ENCODE measurements at regions not wholly inside any gene's neighbourhood (a gene's known extent, or its start where the extent isn't known, plus 50 kb on each side); places are given as distances from the start of the nearest gene placed in this dataset.

DNA sequence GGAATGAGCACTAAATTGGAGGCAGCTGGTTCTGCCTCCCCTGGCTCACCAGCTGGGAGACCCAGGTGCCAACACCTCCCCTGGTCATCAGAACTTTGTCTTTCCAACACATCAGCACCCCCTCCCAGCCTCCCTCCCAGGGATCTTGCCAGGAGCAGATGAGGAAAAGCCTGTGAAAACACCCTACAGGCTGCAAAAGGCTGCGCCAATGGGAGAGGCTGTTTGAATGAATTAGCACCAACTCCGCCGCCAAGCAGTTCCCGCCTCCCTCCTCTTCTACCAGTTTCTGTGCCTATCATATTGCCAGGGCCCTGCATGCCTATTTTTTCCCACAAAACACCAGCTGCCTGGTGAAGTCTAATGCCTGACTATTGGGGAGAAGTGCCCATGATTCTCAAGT lies 137.0 kb downstream of the AIPL1 start:
- intact Hi-C loops (cut with micrococcal nuclease; ENCODE audit: unreplicated experiment) (no loop called here), in situ Hi-C loops (cut with MboI) (no loop called here)
- WGBS (ENCODE audit: insufficient coverage, insufficient replicate concordance, low lambda C conversion rate, missing lambda C conversion rate) = 19% methylated on average over 4 of the region's 4 CpGs
- Histone ChIP-seq H3K4me3 (no peak overlapping the region), H3K27ac (ENCODE audit: control insufficient read depth, insufficient read depth) (no peak overlapping the region), H3K9me3 (replicated peaks; ENCODE audit: control insufficient read depth, insufficient read depth, low read length) (no peaks in the 10 kb centered on the region), H2AFZ (ENCODE audit: control insufficient read depth, low read depth, low read length) (no peak overlapping the region), H4K20me1 (ENCODE audit: control insufficient read depth, insufficient read depth) (no peaks in the 10 kb centered on the region), H3K9ac (ENCODE audit: control insufficient read depth, insufficient read depth, low read length) (no peak overlapping the region), H3K4me2 (ENCODE audit: control insufficient read depth, insufficient read depth) (no peak overlapping the region), H3K27me3 (replicated peaks in 1 of 2; ENCODE audit: control insufficient read depth in 2 of 2, insufficient read depth in 2 of 2, low read length in 1 of 2) (no peaks in the 10 kb centered on the region), H3K79me2 (ENCODE audit: control insufficient read depth, insufficient read depth, low read length) (no peaks in the 10 kb centered on the region), H3K36me3 (ENCODE audit: control insufficient read depth in 2 of 2, insufficient read depth in 2 of 2, low read length in 1 of 2) (no peaks in the 10 kb centered on the region), H3K4me1 (ENCODE audit: control insufficient read depth, insufficient read depth, low read length) (no peaks in the 10 kb centered on the region)
- DNase-seq (ENCODE audit: low read depth, low spot score) (no peak), ATAC-seq (no peak), FAIRE-seq (no peak)
- BruUV-seq (replicated peaks) = no TSS peak
- ChIA-PET CTCF (interaction anchor here (0.9 kb wide), 1 partner anchor 126 kb away, joined by 3 read pairs; no protein-coding TSS in a partner anchor), SMC1A (ENCODE audit: uncharacterized antibody, unreplicated experiment) (no interaction called here), RAD21 (ENCODE audit: unreplicated experiment) (no interaction called here), POLR2A (no interaction called here)
- no peak for TF ChIP-seq ZZZ3 (IDR thresholded peaks at IDR 0.05; ENCODE audit: control insufficient read depth, insufficient read length, low read depth)

DNA sequence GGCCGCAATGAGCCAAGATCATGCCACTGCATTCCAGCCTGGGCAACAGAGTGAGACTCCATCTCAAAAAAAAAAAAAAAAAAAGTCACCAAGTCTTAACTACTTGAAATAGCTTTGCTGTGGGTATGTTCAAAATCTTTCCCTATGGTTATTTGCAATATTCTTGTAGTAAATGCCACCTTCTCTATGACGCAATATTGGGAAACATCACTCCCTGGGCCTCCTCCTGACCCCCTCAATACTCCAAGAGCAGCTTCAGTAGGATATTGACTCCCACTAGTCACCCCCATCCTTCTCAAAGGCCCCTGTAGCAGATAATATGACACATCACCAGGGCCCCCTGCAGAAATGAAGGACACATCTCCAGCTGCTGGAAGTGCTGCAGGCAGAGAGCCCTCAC lies 137.8 kb downstream of the AIPL1 start:
- intact Hi-C loops (cut with micrococcal nuclease; ENCODE audit: unreplicated experiment) (no loop called here), in situ Hi-C loops (cut with MboI) (no loop called here)
- ChIA-PET POLR2A (no interaction called here), SMC1A (ENCODE audit: uncharacterized antibody, unreplicated experiment) (no interaction called here), CTCF (no interaction called here), RAD21 (ENCODE audit: unreplicated experiment) (no interaction called here)
- Histone ChIP-seq H3K4me1 (ENCODE audit: control insufficient read depth, insufficient read depth, low read length) (no peaks in the 10 kb centered on the region), H3K4me3 (no peak overlapping the region), H3K9me3 (replicated peaks; ENCODE audit: control insufficient read depth, insufficient read depth, low read length) (no peaks in the 10 kb centered on the region), H3K79me2 (ENCODE audit: control insufficient read depth, insufficient read depth, low read length) (no peaks in the 10 kb centered on the region), H3K27ac (ENCODE audit: control insufficient read depth, insufficient read depth) (no peak overlapping the region), H3K4me2 (ENCODE audit: control insufficient read depth, insufficient read depth) (no peak overlapping the region), H3K36me3 (ENCODE audit: control insufficient read depth in 2 of 2, insufficient read depth in 2 of 2, low read length in 1 of 2) (no peaks in the 10 kb centered on the region), H3K9ac (ENCODE audit: control insufficient read depth, insufficient read depth, low read length) (no peak overlapping the region), H2AFZ (ENCODE audit: control insufficient read depth, low read depth, low read length) (no peak overlapping the region), H3K27me3 (replicated peaks in 1 of 2; ENCODE audit: control insufficient read depth in 2 of 2, insufficient read depth in 2 of 2, low read length in 1 of 2) (no peaks in the 10 kb centered on the region), H4K20me1 (ENCODE audit: control insufficient read depth, insufficient read depth) (no peaks in the 10 kb centered on the region)
- 47% methylated on average over 2 of the region's 2 CpGs for WGBS (ENCODE audit: insufficient coverage, insufficient replicate concordance, low lambda C conversion rate, missing lambda C conversion rate)
- FAIRE-seq = no peak
- no peak for DNase-seq (ENCODE audit: low read depth, low spot score)
- BruUV-seq (replicated peaks) = no TSS peak
- TF ChIP-seq CREM (IDR thresholded peaks at IDR 0.05; ENCODE audit: low read depth) (no peak), RBBP5 (conservative IDR thresholded peaks at IDR 0.05) (no peak), RELA (IDR thresholded peaks at IDR 0.05; ENCODE audit: borderline replicate concordance, partially characterized antibody) (no peak), BCL11A (IDR thresholded peaks at IDR 0.05; ENCODE audit: low read depth, low read length) (no peak), FOXK2 (IDR thresholded peaks at IDR 0.05) (no peak), GATAD2B (conservative IDR thresholded peaks at IDR 0.05; ENCODE audit: low read depth) (no peak), ZNF384 (IDR thresholded peaks at IDR 0.05; ENCODE audit: borderline replicate concordance, low read depth, low read length) (no peak), MXI1 (IDR thresholded peaks at IDR 0.05; ENCODE audit: low read depth, low read length) (no peak), SPI1 (IDR thresholded peaks at IDR 0.05; ENCODE audit: borderline replicate concordance, insufficient read depth, low read depth, low read length) (no peak), EP300 (IDR thresholded peaks at IDR 0.05; ENCODE audit: borderline replicate concordance in 1 of 2, control insufficient read depth in 1 of 2, low read depth in 2 of 2, low read length in 2 of 2) (no peak), TCF7 (IDR thresholded peaks at IDR 0.05; ENCODE audit: borderline replicate concordance) (no peak)
- ATAC-seq = no peak
